ENCODE measurements at regions not wholly inside any gene's neighbourhood (a gene's known extent, or its start where the extent isn't known, plus 50 kb on each side); places are given as distances from the start of the nearest gene placed in this dataset.

- H3K27ac ChIP-seq (replicated peaks in 1 of 4): no peak overlapping the region
- H3K36me3 ChIP-seq: no peaks in the 10 kb centered on the region
- DNase-seq (ENCODE audit: extremely low spot score): no peak
- intact Hi-C loops (cut with DNase I): no loop called here
- WGBS: 69% methylated on average over 3 of the region's 3 CpGs
- no peak for TF ChIP-seq CTCF (IDR thresholded peaks at IDR 0.05)
- TF ChIP-seq POLR2A (IDR thresholded peaks at IDR 0.05; ENCODE audit: low read depth): no peak
- no peak for TF ChIP-seq POLR2AphosphoS5 (IDR thresholded peaks at IDR 0.05)
- TF ChIP-seq EP300 (IDR thresholded peaks at IDR 0.05): no peak
- H3K27me3 ChIP-seq: peaks cover 0 to 72% (median 0%) of the 10 kb centered on the region in 4 donors
- no peaks in the 10 kb centered on the region for H3K9me3 ChIP-seq
- no peaks in the 10 kb centered on the region for H3K4me1 ChIP-seq
- H3K4me3 ChIP-seq: no peak overlapping the region
Observed at GRCh38 chr12:113571713-113572112, 100.0 kb upstream of the LHX5 start.

DNA sequence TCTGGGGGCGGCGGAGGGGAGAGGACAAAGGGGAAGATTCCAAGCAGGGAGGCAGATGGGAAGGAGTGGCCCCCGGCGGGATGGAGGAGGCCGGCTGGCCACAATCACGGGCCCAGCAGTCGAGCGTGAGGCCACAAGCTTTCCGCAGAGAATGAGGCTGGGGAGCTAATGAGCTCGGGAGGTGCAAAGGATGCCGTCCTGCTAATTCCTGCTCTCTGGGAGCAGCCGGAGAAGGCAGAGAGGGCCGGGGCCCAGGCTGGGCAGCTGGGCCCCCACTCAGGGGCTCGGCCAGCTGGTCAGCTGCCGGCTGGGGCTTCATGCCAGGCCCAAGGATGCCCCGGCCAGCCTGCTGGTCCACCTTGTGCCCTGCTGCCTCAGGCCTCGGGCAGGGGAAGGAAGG lies 98.1 kb upstream of the LHX5 start:
- Histone ChIP-seq H3K27ac (replicated peaks in 1 of 4) (no peak overlapping the region), H3K9me3 (no peaks in the 10 kb centered on the region), H3K36me3 (no peaks in the 10 kb centered on the region), H3K27me3 (peaks cover 0 to 72% (median 2%) of the 10 kb centered on the region in 4 donors), H3K4me3 (no peak overlapping the region), H3K4me1 (no peaks in the 10 kb centered on the region)
- no peak for DNase-seq (ENCODE audit: extremely low spot score)
- intact Hi-C loops (cut with DNase I): no loop called here
- 53% methylated on average over 11 of the region's 17 CpGs for WGBS
- TF ChIP-seq EP300 (IDR thresholded peaks at IDR 0.05) (no peak), POLR2AphosphoS5 (IDR thresholded peaks at IDR 0.05) (no peak), POLR2A (IDR thresholded peaks at IDR 0.05; ENCODE audit: low read depth) (no peak), CTCF (IDR thresholded peaks at IDR 0.05) (no peak)

DNA sequence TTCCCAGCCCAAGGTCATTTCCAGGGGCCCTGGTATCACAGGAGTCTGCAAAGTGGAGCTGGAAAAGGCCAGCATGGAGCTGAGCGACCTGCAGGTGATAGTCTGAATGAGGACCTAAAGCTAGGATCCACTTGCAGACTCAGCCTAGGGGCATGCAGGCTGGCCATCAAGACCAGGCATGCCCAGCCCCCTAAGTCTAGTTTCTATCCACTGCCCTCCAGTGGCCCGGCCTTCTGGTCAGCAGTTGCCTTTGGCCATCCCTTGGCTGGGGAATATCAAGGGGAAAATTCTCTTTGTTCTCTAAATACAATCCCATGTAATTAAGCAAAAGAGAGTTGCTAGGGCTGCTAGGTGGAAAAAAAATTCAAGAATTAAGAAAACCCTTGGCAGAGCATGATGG lies 96.3 kb upstream of the LHX5 start:
- TF ChIP-seq POLR2A (IDR thresholded peaks at IDR 0.05; ENCODE audit: low read depth): no peak
- TF ChIP-seq CTCF (IDR thresholded peaks at IDR 0.05): no peak
- TF ChIP-seq POLR2AphosphoS5 (IDR thresholded peaks at IDR 0.05): no peak
- no peak for TF ChIP-seq EP300 (IDR thresholded peaks at IDR 0.05)
- Histone ChIP-seq H3K9me3 (no peaks in the 10 kb centered on the region), H3K4me1 (no peaks in the 10 kb centered on the region), H3K27me3 (peaks cover 0 to 79% (median 2%) of the 10 kb centered on the region in 4 donors), H3K4me3 (no peak overlapping the region), H3K36me3 (no peaks in the 10 kb centered on the region), H3K27ac (replicated peaks in 1 of 4) (no peak overlapping the region)
- DNase-seq (ENCODE audit: extremely low spot score): no peak
- WGBS: 86% methylated on average over 2 of the region's 2 CpGs
- intact Hi-C loops (cut with DNase I): no loop called here

- Histone ChIP-seq H3K4me3 (no peak overlapping the region), H3K9me3 (no peaks in the 10 kb centered on the region), H3K36me3 (no peaks in the 10 kb centered on the region), H3K4me1 (no peaks in the 10 kb centered on the region), H3K27ac (replicated peaks in 1 of 4) (no peak overlapping the region), H3K27me3 (peaks cover 0 to 83% (median 2%) of the 10 kb centered on the region in 4 donors)
- TF ChIP-seq EP300 (IDR thresholded peaks at IDR 0.05) (no peak), POLR2AphosphoS5 (IDR thresholded peaks at IDR 0.05) (no peak), POLR2A (IDR thresholded peaks at IDR 0.05; ENCODE audit: low read depth) (no peak), CTCF (IDR thresholded peaks at IDR 0.05) (no peak)
- 12% methylated on average over 8 of the region's 8 CpGs for WGBS
- intact Hi-C loops (cut with DNase I): no loop called here
- no peak for DNase-seq (ENCODE audit: extremely low spot score)
Observed at GRCh38 chr12:113565368-113565767, 93.7 kb upstream of the LHX5 start.

DNA sequence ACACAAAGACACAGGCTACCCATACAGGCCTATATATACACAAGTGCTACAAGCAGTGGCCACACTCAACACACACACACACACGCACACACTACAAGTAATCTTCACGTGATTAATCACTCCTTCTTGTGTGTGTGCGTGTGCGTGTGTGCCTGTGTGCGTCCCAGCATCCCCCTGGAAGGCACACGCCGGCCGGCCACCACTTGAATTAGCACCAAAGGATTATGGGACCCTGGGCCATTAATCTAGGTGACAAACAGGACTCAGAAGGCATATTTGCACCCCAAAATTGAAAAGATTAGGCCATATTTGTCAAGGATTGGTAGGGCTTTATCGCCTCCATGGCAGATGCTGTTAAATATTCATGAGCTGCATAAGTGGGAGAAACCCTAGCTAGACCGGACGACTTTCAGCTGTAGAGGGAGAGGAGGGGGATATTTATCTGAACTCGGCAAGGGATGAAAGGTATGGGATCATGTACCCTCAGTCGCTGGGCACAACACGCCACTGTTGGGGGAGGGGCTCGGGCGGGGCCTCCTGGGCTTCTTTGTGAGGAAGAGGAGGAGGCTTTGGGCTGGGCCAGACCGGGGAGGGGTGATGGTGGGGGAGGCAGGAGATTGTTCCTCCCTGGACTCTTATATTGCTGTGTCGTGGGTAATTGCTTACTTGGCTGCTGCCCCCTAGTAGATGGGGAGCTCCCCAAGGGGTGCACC lies 89.6 kb upstream of the LHX5 start:
- TF ChIP-seq EP300 (IDR thresholded peaks at IDR 0.05): no peak
- no peak for TF ChIP-seq POLR2A (IDR thresholded peaks at IDR 0.05; ENCODE audit: low read depth)
- TF ChIP-seq CTCF (IDR thresholded peaks at IDR 0.05): no peak
- no peak for TF ChIP-seq POLR2AphosphoS5 (IDR thresholded peaks at IDR 0.05)
- peaks cover 0 to 2% (median 0%) of the 10 kb centered on the region in 4 donors for H3K9me3 ChIP-seq
- peaks cover 0 to 89% (median 2%) of the 10 kb centered on the region in 4 donors for H3K27me3 ChIP-seq
- no peak for DNase-seq (ENCODE audit: extremely low spot score)
- 64% methylated on average over 14 of the region's 18 CpGs for WGBS
- no peaks in the 10 kb centered on the region for H3K36me3 ChIP-seq
- no peak overlapping the region for H3K27ac ChIP-seq (replicated peaks in 1 of 4)
- H3K4me3 ChIP-seq: no peak overlapping the region
- intact Hi-C loops (cut with DNase I): no loop called here
- H3K4me1 ChIP-seq: no peaks in the 10 kb centered on the region

Measured in esophagus muscularis mucosa (tissue), 4 donors.